ENCODE measurements at regions not wholly inside any gene's neighbourhood (a gene's known extent, or its start where the extent isn't known, plus 50 kb on each side); places are given as distances from the start of the nearest gene placed in this dataset.

- no peak for TF ChIP-seq CTCF (IDR thresholded peaks at IDR 0.05)
- no peak for TF ChIP-seq POLR2A (IDR thresholded peaks at IDR 0.05)
These were observed 368.6 kb upstream of the SPRED2 start for GRCh38 chr2:65800998-65801397.
